GM12878 (cell line): ENCODE measurements at regions not wholly inside any gene's neighbourhood (a gene's known extent, or its start where the extent isn't known, plus 50 kb on each side); places are given as distances from the start of the nearest gene placed in this dataset.

Experiments used
- ATAC-seq: fragments of 200-7000 bp; cut with Tn5 transposase; 3 replicates; pipeline ENCODE4 v1.9.1; 2020; ENCODE audit warnings: mild to moderate bottlenecking, moderate library complexity
- BruUV-seq: library from RNA; stranded (reverse); fragments of 400-500 nt; replicated peaks from 2 replicates; lab custom pipeline; 2021; lab: Mats Ljungman, UMichigan
- CTCF ChIA-PET: fragments of 300-600 bp; sonication (Branson Sonifier 250); formaldehyde crosslinking; extraction: SDS; loops from one replicate; lab custom pipeline; 2021; ENCODE audit warnings: inconsistent platforms; lab: Yijun Ruan, JAX
- POLR2A ChIA-PET: fragments of 350-600 bp; formaldehyde crosslinking; extraction: SDS; loops from one replicate; lab custom pipeline; 2021; ENCODE audit warnings: inconsistent platforms; lab: Charles Lee
- RAD21 ChIA-PET: fragments of 300-600 bp; sonication (Branson Sonifier 250); formaldehyde crosslinking; loops from one replicate; lab custom pipeline; 2023; ENCODE audit warnings: antibody characterized with exemption; ENCODE audit not compliant: unreplicated experiment; lab: Charles Lee
- SMC1A ChIA-PET: fragments of 300-600 bp; sonication (Branson Sonifier 250); formaldehyde crosslinking; loops from one replicate; lab custom pipeline; 2023; ENCODE audit not compliant: unreplicated experiment, uncharacterized antibody; lab: Charles Lee
- DNase-seq: peaks from one replicate; pipeline ENCODE4 v3.0.0-alpha.2; 2011; ENCODE audit warnings: low read depth, low spot score
- FAIRE-seq: peaks from 3 replicates; lab custom pipeline; 2011; peaks lifted over from hg19 to GRCh38; lab: Jason Lieb, UNC
- H2AFZ ChIP-seq: 2 replicates; pipeline ENCODE4 v1.6.0; 2011; ENCODE audit warnings: low read depth, low read length, control low read depth; ENCODE audit not compliant: control insufficient read depth
- H3K27ac ChIP-seq: 2 replicates; pipeline ENCODE4 v1.5.1; 2011; ENCODE audit warnings: control low read depth; ENCODE audit not compliant: control insufficient read depth, insufficient read depth
- H3K27me3 ChIP-seq, 2 experiments: replicated peaks in 1 of 2; 2 replicates each; pipeline versions ENCODE4 v1.6.0 to v1.6.1; 2011; ENCODE audit warnings: low read length in 1 of 2; ENCODE audit not compliant: control insufficient read depth in 2 of 2, insufficient read depth in 2 of 2
- H3K36me3 ChIP-seq, 2 experiments: 2 replicates each; pipeline ENCODE4 v1.5.1; 2011; ENCODE audit warnings: low read length in 1 of 2; ENCODE audit not compliant: control insufficient read depth in 2 of 2, insufficient read depth in 2 of 2
- H3K4me1 ChIP-seq: 2 replicates; pipeline ENCODE4 v1.6.1; 2011; ENCODE audit warnings: mild to moderate bottlenecking, low read length, moderate library complexity, mixed read lengths; ENCODE audit not compliant: control insufficient read depth, insufficient read depth
- H3K4me2 ChIP-seq: 2 replicates; pipeline ENCODE4 v1.6.0; 2011; ENCODE audit warnings: control low read depth; ENCODE audit not compliant: control insufficient read depth, insufficient read depth
- H3K4me3 ChIP-seq: fragments of 200-600 bp; sonication (generic); 2 replicates; pipeline ENCODE4 v1.5.1; 2016
- H3K79me2 ChIP-seq: 2 replicates; pipeline ENCODE4 v1.6.0; 2011; ENCODE audit warnings: low read length; ENCODE audit not compliant: control insufficient read depth, insufficient read depth
- H3K9ac ChIP-seq: 2 replicates; pipeline ENCODE4 v1.8.0; 2011; ENCODE audit warnings: low read length, control low read depth, mixed read lengths; ENCODE audit not compliant: control insufficient read depth, insufficient read depth
- H3K9me3 ChIP-seq: replicated peaks from 3 replicates; pipeline ENCODE4 v1.5.1; 2011; ENCODE audit warnings: mild to moderate bottlenecking, low read length; ENCODE audit not compliant: control insufficient read depth, insufficient read depth
- H4K20me1 ChIP-seq: 2 replicates; pipeline ENCODE4 v1.6.0; 2011; ENCODE audit not compliant: control insufficient read depth, insufficient read depth
- CEBPZ ChIP-seq: fragments of 150-350 bp; IDR thresholded peaks from 2 replicates; pipeline ENCODE4 v1.6.1; 2016; ENCODE audit warnings: low read depth, low read length
- CHD2 ChIP-seq: IDR thresholded peaks from 2 replicates; pipeline ENCODE4 v1.6.1; 2011; ENCODE audit warnings: low read depth, low read length, improper control_type of control experiment, borderline replicate concordance
- CUX1 ChIP-seq: IDR thresholded peaks from 2 replicates; pipeline ENCODE4 v1.6.1; 2012; ENCODE audit warnings: improper control_type of control experiment, low read depth, low read length; ENCODE audit not compliant: insufficient replicate concordance
- JUNB ChIP-seq: IDR thresholded peaks from 2 replicates; pipeline ENCODE4 v1.6.1; 2016; ENCODE audit warnings: antibody characterized with exemption, mild to moderate bottlenecking
- POLR2A ChIP-seq: IDR thresholded peaks from 2 replicates; pipeline ENCODE4 v1.6.1; 2011; ENCODE audit warnings: low read depth, mild to moderate bottlenecking, low read length
- RAD21 ChIP-seq: IDR thresholded peaks from 2 replicates; pipeline ENCODE4 v1.6.1; 2011; ENCODE audit warnings: mild to moderate bottlenecking, low read depth, low read length, moderate library complexity; ENCODE audit not compliant: insufficient read depth
- RELA ChIP-seq: fragments of 450-650 bp; IDR thresholded peaks from 2 replicates; pipeline ENCODE4 v1.8.0; 2014; ENCODE audit warnings: borderline replicate concordance; ENCODE audit not compliant: partially characterized antibody
- ZNF217 ChIP-seq: fragments of 450-650 bp; IDR thresholded peaks from 2 replicates; pipeline ENCODE4 v1.6.1; 2017; ENCODE audit warnings: antibody characterized with exemption, mild to moderate bottlenecking
- ZSCAN29 ChIP-seq: fragments of 450-650 bp; IDR thresholded peaks from 2 replicates; pipeline ENCODE4 v1.6.1; 2017; ENCODE audit warnings: mild to moderate bottlenecking, moderate library complexity
- WGBS: methylation state at CpG from one replicate; pipeline ENCODE4 v1.1.6; 2016; ENCODE audit warnings: low lambda C conversion rate; ENCODE audit not compliant: insufficient replicate concordance, insufficient coverage; ENCODE audit errors: missing lambda C conversion rate; 5-methylcytosine and 5-hydroxymethylcytosine counted together
- in situ Hi-C: fragments of 300-500 bp; cut with MboI; formaldehyde crosslinking; loops from 9 replicates; pipeline ENCODE4 v1.14.3; 2018; ENCODE audit warnings: mixed read lengths
- intact Hi-C: fragments of 100-400 bp; cut with micrococcal nuclease; formaldehyde crosslinking; loops from one replicate; pipeline ENCODE4 v1.14.2; 2022; ENCODE audit not compliant: unreplicated experiment

GRCh38 chr17:14922411-14922810 lies 342.7 kb downstream of the PMP22 start (continued):
- no peak for TF ChIP-seq CEBPZ
- no peak for TF ChIP-seq ZNF217
- TF ChIP-seq JUNB, result no peak
- no peak for TF ChIP-seq POLR2A

GRCh38 chr17:14921936-14922335 lies 343.2 kb downstream of the PMP22 start:
- no peak for DNase-seq
- no peak for ATAC-seq
- ChIA-PET POLR2A (no interaction called here), SMC1A (no interaction called here), CTCF (no interaction called here), RAD21 (no interaction called here)
- Histone ChIP-seq H3K36me3 (no peaks in the 10 kb centered on the region), H4K20me1 (no peaks in the 10 kb centered on the region), H3K9me3 (no peaks in the 10 kb centered on the region), H3K27ac (no peak overlapping the region), H3K4me1 (no peaks in the 10 kb centered on the region), H3K4me2 (no peak overlapping the region), H3K4me3 (no peak overlapping the region), H2AFZ (no peak overlapping the region), H3K27me3 (no peaks in the 10 kb centered on the region), H3K79me2 (no peaks in the 10 kb centered on the region), H3K9ac (no peak overlapping the region)
- in situ Hi-C loops, result loop anchor here (10.0 kb wide), 1 partner anchor 1587 kb away; no protein-coding TSS in a partner anchor
- no peak for TF ChIP-seq ZSCAN29
- no peak for TF ChIP-seq CHD2
- no peak for TF ChIP-seq RELA
- no peak for TF ChIP-seq CUX1
- no peak for TF ChIP-seq RAD21
- WGBS, result 63% methylated on average over 3 of the region's 3 CpGs
- no peak for FAIRE-seq
- intact Hi-C loops, result loop anchor here (10.0 kb wide), 1 partner anchor 57 kb away; no protein-coding TSS in a partner anchor
- BruUV-seq, result no TSS peak
